OCI-LY7 (cell line): ENCODE measurements at regions not wholly inside any gene's neighbourhood (a gene's known extent, or its start where the extent isn't known, plus 50 kb on each side); places are given as distances from the start of the nearest gene placed in this dataset.

Experiments
- EZH2phosphoT487 ChIP-seq: fragments of 200-600 bp; sonication (generic); IDR thresholded peaks from 2 replicates; pipeline ENCODE4 v1.6.1; 2018; ENCODE audit warnings: low read depth, borderline replicate concordance, mild to moderate bottlenecking, mixed run types, antibody characterized with exemption, low read length, moderate library complexity, mixed read lengths
- TF ChIP-seq, protein P1 (sequence below): fragments of 200-600 bp; sonication (generic); conservative IDR thresholded peaks from 2 replicates; pipeline ENCODE4 v1.5.1; 2014; ENCODE audit warnings: mild to moderate bottlenecking, antibody characterized with exemption, low read length, moderate library complexity, mixed read lengths

DNA sequence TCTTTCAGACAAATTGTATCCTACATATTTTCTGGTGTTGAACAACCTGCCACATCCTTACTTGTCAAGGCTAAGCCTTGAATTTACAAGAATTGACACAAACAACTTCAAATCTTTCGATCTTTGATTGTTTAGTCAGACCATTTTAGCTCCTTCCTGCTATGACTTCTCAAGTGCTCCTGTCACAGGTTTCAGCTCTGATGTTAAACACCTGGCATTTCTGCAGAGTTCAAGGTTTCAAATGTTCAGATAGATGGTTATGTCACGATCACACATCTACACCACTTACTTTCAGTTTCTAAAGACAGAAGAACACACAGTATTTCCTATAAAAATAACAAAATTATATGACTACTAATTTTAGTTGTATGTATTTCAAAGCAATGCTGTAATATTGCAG is 84.0 kb downstream of the RND3 start:
- TF ChIP-seq, protein P1, sequence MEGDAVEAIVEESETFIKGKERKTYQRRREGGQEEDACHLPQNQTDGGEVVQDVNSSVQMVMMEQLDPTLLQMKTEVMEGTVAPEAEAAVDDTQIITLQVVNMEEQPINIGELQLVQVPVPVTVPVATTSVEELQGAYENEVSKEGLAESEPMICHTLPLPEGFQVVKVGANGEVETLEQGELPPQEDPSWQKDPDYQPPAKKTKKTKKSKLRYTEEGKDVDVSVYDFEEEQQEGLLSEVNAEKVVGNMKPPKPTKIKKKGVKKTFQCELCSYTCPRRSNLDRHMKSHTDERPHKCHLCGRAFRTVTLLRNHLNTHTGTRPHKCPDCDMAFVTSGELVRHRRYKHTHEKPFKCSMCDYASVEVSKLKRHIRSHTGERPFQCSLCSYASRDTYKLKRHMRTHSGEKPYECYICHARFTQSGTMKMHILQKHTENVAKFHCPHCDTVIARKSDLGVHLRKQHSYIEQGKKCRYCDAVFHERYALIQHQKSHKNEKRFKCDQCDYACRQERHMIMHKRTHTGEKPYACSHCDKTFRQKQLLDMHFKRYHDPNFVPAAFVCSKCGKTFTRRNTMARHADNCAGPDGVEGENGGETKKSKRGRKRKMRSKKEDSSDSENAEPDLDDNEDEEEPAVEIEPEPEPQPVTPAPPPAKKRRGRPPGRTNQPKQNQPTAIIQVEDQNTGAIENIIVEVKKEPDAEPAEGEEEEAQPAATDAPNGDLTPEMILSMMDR, result no peak
- TF ChIP-seq EZH2phosphoT487, result no peak
